HG03066 (cell line): ENCODE measurements at regions not wholly inside any gene's neighbourhood (a gene's known extent, or its start where the extent isn't known, plus 50 kb on each side); places are given as distances from the start of the nearest gene placed in this dataset.

ENCODE experiments used
- ATAC-seq: cut with Tn5 transposase; IDR thresholded peaks from one replicate; pipeline ENCODE4 v1.9.1; 2021; ENCODE audit warnings: low read depth; ENCODE audit not compliant: unreplicated experiment

- ATAC-seq = no peak
These were observed 873.0 kb downstream of the SORCS3 start for GRCh38 chr10:105514106-105514505.

- no peak for ATAC-seq
These were observed 868.4 kb downstream of the SORCS3 start for GRCh38 chr10:105509517-105509916.

- no peak for ATAC-seq
These were observed 865.2 kb downstream of the SORCS3 start for GRCh38 chr10:105506262-105506661.

- ATAC-seq = no peak
These were observed 862.6 kb downstream of the SORCS3 start for GRCh38 chr10:105503714-105504113.

GRCh38 chr10:105502058-105502457 is 861.0 kb downstream of the SORCS3 start:
- no peak for ATAC-seq

GRCh38 chr10:105494944-105495343 is 853.9 kb downstream of the SORCS3 start:
- ATAC-seq = no peak

- no peak for ATAC-seq
These were observed 853.2 kb downstream of the SORCS3 start for GRCh38 chr10:105494303-105494702.

- no peak for ATAC-seq
These were observed 832.1 kb downstream of the SORCS3 start for GRCh38 chr10:105473170-105473569.

GRCh38 chr10:105468759-105469158 is 827.7 kb downstream of the SORCS3 start:
- ATAC-seq = no peak

- no peak for ATAC-seq
These were observed 825.4 kb downstream of the SORCS3 start for GRCh38 chr10:105466521-105466920.

- ATAC-seq = no peak
These were observed 793.9 kb downstream of the SORCS3 start for GRCh38 chr10:105434970-105435369.

- ATAC-seq = no peak
These were observed 772.9 kb downstream of the SORCS3 start for GRCh38 chr10:105413997-105414396.

GRCh38 chr10:105409370-105409769 is 768.3 kb downstream of the SORCS3 start:
- no peak for ATAC-seq

- no peak for ATAC-seq
These were observed 765.4 kb downstream of the SORCS3 start for GRCh38 chr10:105406488-105406887.

- ATAC-seq = no peak
These were observed 757.1 kb downstream of the SORCS3 start for GRCh38 chr10:105398202-105398601.

- no peak for ATAC-seq
These were observed 750.7 kb downstream of the SORCS3 start for GRCh38 chr10:105391670-105392351.

GRCh38 chr10:105387971-105388370 is 746.9 kb downstream of the SORCS3 start:
- no peak for ATAC-seq

- no peak for ATAC-seq
These were observed 742.9 kb downstream of the SORCS3 start for GRCh38 chr10:105383978-105384377.

GRCh38 chr10:105370692-105371091 is 729.6 kb downstream of the SORCS3 start:
- no peak for ATAC-seq

- no peak for ATAC-seq
These were observed 718.6 kb downstream of the SORCS3 start for GRCh38 chr10:105359708-105360107.

- no peak for ATAC-seq
These were observed 717.8 kb downstream of the SORCS3 start for GRCh38 chr10:105358911-105359310.

GRCh38 chr10:105356626-105357025 is 715.5 kb downstream of the SORCS3 start:
- ATAC-seq = no peak

GRCh38 chr10:105354010-105354409 is 712.9 kb downstream of the SORCS3 start:
- ATAC-seq = no peak
